SW480 (cell line): ENCODE measurements at regions not wholly inside any gene's neighbourhood (a gene's known extent, or its start where the extent isn't known, plus 50 kb on each side); places are given as distances from the start of the nearest gene placed in this dataset.
"Not testable (repeated sequence)": the region's sequence is repeated elsewhere in the genome, so short reads cannot be mapped to it uniquely, and the experiment has no call there.

Source experiments
- DNase-seq: peaks from one replicate; pipeline ENCODE4 v3.0.0-alpha.2; 2016; ENCODE audit warnings: low spot score

- peak; percentile 91 for DNase-seq
Measured at GRCh38 chr7:104956753-104957450, 57.1 kb upstream of the KMT2E start.

- DNase-seq, result no peak
Measured at GRCh38 chr7:104958371-104958865, 55.6 kb upstream of the KMT2E start.

GRCh38 chr7:104959483-104959882, 54.5 kb upstream of the KMT2E start:
- DNase-seq, result not testable (repeated sequence)

GRCh38 chr7:104960741-104961448, 53.1 kb upstream of the KMT2E start:
- no peak for DNase-seq

- DNase-seq, result no peak
Measured at GRCh38 chr7:104961821-104962220, 52.2 kb upstream of the KMT2E start.

GRCh38 chr7:104962781-104963180, 51.2 kb upstream of the KMT2E start:
- DNase-seq, result no peak

- DNase-seq, result no peak
Measured at GRCh38 chr7:104963378-104963990, 50.5 kb upstream of the KMT2E start.

- DNase-seq, result no peak
Measured at GRCh38 chr7:104963991-104964385, 50.0 kb upstream of the KMT2E start.
